ENCODE measurements at regions not wholly inside any gene's neighbourhood (a gene's known extent, or its start where the extent isn't known, plus 50 kb on each side); places are given as distances from the start of the nearest gene placed in this dataset.
"Not testable (repeated sequence)": the region's sequence is repeated elsewhere in the genome, so short reads cannot be mapped to it uniquely, and the experiment has no call there.

DNA sequence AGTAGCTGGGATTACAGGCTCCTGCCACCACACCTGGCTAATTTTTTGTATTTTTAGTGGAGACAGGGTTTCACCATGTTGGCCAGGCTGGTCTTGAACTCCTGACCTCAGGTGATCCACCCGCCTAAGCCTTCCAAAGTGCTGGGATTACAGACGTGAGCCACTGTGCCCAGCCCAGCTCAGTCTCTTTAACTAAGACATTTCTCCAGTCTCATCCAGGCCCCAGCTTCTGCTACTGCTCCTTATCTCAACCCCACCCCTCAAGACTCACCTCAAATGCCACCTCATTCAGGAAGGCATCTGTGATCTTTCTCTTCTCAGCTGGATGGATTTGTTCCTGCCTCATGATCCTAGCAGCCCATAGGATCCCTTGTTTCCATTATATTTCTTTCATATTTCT lies 85.9 kb upstream of the GRAMD1B start:
- not testable (repeated sequence) for DNase-seq (ENCODE audit: low read depth)

DNA sequence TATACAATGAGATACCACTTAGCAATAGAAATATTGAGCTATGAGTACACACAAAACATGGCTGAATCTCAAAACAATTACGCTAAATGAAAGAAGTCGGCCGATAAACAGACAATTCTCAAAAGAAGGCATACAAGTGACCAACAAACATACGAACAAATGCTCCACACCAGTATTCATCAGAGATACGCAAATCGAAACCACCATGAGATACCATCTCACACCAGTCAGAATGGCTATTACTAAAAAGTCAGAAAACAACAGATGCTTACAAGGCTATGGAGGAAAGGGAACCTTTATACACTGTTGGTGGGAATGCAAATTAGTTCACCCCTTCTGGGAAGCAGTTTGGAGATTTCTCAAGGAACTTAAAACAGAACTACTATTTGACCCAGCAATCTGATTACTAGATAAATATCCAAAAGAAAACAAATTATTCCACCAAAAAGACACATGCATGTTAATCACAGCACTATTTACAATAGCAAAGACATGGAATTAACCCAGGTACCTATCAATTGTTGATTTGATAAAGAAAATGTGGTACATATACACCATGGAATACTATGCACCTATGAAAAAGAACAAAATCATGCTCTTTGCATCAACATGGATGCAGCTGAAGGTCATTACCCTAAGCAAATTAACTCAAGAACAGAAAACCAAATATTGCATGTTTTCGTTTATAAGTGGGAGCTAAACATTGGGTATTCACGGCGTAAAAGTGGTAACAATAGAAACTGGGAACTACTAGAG lies 90.9 kb upstream of the GRAMD1B start:
- DNase-seq (ENCODE audit: low read depth), result no peak

DNA sequence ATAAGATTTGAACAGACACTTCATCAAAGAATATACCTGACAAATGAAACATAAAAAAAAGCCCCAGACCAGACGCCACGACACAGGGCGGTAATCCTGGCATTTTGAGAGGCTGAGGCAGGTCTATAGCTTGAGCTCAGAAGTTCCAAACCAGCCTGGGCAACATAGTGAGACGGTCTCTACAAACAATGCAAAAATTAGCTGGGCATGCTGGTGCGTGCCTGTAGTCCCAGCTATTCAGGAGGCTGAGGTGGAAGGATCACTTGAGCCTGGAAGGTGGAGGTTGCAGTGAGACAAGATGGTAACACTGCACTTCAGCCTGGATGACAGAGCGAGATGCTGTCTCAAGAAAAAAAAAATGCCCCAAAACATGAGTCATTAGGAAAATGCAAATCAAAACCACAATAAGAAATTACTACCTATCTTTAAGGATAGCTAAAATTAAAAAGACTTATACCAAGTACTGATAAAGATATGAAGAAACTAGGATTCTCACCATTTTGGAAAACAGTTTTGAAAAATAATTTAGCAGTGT lies 91.7 kb upstream of the GRAMD1B start:
- no peak for DNase-seq (ENCODE audit: low read depth)

DNA sequence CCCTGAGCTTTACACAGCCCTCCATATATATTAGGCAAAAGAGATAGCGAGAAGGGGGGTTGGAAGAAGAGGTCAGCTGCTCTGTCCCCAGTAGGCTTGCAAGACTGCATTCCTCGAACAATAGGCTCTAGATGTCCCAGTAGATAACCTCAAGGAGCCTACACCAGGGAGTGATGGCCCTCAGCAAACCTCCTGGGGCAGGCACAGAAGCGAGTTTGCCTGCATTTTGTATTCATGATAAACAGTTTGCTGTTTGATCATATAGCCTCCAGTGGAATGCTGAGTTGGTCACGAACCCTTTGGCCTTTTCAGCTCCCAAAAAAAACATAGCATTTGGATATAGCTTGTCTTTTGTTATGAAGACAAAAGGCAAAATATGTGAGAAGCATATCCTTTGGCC lies 95.1 kb upstream of the GRAMD1B start:
- DNase-seq (ENCODE audit: low read depth), result no peak

DNA sequence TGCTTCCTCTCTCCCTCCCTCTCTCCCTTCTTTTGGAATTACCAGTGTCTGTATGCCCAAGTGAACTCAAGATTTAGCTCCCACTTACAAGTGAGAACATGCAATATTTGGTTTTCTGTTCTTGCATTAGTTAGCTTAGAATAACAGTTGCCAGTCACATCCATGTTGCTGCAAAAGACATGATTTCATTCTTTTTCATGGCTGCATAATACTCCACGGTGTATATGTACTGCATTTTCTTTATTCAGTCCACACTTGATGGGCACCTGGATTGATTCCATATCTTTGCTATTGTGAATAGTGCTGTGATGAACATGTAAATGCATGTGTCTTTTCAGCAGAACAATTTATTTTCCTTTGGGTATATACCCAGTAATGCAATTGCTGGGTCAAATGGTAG lies 97.5 kb upstream of the GRAMD1B start:
- DNase-seq (ENCODE audit: low read depth), result not testable (repeated sequence)

DNA sequence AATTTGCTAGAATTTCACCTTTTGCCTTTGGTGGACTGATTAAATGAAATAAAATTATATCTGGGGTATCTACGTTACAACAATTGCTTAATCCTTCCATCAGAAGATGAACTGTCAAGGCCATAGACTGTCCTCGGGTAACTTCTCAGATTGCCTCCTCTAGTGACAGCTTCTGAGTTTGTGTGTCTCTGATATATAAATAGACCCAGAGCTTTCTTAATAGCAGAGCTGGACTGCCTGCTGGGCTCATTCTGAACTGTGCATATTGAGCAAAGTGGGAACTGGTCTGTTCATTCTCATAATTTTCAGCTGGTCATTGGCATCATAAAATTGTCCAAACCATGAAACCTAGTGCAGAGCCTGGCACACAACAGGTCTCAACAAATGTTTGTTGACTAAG lies 99.1 kb upstream of the GRAMD1B start:
- DNase-seq (ENCODE audit: low read depth), result no peak

DNA sequence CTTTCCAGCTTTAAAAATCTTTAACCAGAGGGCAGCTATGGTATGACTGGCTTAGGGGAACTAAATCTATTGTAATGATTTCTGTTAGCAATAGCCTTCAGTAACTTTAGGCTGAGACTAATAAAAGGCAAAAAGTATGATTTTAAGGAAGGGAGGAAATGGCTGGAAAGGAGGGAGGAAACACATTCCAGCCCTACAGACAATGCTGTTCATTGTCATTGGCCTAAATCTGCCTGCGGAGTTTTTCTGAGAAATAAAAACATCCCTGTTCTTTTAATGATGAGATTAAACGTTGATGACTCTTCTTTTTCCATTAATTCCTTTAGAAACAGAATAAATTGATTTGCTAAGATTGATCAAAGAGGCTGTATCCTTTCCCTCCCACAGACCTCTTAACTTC lies 99.6 kb upstream of the GRAMD1B start:
- DNase-seq (ENCODE audit: low read depth), result no peak

DNA sequence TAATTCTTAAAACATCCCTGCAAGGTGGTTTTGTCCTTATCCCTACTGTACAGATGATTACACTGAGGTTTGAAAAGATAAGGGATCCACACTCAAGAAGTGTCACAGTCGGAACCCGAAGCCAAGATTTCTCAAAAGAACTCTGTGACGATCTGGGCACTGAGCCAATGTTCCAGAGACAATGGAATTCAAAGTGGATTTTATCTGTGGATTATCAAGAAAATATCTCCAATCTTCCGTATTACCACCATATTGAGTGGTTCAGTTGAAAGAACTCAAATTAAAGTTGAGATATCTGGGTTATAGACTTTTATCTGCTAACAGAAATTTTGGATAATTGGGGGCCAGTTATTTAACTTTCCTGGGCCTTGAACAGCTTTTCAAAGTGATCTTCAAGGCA lies 100.0 kb upstream of the GRAMD1B start:
- no peak for DNase-seq (ENCODE audit: low read depth)

DNA sequence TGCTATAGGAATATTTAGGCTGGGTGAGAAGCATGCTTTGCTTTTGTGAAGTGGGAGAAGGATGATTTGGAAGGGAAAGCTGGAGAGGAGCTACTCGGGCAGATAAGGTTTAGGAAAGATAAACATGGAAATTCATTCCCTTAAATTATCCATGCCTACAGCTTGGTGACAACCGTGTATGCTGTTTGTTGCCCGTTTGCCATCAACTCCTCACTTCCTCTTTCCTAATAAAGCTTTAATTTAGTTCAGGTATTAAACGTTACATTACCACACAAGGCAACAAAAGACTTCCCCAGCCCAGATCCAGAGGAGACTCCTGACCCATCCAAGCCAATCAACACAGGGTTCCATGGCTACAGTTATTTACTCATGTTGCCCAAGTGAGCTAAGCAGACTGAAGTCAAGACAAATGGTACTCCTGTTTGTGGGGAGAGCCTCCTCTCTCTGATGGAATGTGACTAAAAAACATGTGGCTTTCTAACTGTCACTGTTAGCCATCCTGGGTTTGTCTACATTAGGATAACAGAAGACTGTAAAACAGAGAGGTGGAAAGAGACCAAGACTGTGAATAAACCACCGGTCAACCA lies 101.7 kb upstream of the GRAMD1B start:
- DNase-seq (ENCODE audit: low read depth), result no peak

DNA sequence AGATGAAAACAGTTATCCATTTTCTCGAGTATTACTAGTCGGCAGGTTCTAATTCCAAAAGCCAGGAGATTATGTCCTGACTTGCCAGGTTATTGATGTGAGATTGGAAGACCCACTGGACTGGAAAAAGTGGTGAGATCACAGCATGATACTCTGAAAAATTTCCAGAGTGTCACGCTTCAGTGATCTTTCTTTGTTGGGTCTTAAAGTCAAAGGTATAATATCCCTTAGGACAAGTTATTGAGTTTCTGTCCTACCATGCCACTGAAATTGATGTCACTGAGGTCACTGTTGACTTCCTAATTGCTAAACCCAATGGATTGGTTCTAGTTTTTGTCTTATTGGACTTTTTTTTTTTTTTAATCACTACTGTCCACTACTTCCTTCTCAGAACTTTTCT lies 104.5 kb upstream of the GRAMD1B start:
- no peak for DNase-seq (ENCODE audit: low read depth)

DNA sequence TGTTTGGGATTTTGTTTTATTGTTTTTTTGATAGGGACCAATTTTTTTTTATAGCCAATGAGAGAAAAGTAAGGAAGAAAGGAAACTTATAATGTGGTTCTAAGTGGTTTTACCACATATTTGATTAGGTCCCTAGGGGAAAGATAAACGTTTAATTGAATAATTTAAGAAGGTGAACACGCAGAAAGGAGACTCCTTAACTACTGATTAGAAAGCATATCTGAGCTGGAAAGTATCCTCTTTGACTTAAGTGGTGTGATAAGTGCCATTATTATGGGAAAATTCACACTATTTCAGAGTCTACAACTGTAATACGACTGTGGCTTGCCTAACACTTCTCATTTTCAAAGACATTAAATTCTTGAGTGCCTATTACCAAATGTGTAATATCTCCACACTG lies 106.5 kb upstream of the GRAMD1B start:
- DNase-seq (ENCODE audit: low read depth), result no peak

DNA sequence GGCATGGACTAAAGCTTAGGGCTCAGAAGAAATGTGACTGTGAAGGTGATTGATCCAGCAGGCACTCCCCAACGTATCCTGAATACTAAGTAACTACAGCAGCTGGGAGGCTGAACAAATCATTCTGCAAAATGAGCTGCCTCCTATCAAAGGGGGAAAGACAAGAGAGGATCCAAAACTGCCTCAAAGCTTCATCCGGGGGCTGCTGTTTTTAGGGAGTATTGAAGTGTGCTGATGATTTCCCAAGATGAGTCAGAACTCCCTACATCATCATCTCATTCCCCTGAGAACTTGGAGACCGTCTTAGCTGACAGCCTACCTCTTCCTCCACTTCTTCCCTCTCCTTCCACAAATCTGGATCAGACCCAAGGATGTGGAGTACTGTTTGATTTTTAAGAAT lies 108.4 kb upstream of the GRAMD1B start:
- DNase-seq (ENCODE audit: low read depth), result no peak

DNA sequence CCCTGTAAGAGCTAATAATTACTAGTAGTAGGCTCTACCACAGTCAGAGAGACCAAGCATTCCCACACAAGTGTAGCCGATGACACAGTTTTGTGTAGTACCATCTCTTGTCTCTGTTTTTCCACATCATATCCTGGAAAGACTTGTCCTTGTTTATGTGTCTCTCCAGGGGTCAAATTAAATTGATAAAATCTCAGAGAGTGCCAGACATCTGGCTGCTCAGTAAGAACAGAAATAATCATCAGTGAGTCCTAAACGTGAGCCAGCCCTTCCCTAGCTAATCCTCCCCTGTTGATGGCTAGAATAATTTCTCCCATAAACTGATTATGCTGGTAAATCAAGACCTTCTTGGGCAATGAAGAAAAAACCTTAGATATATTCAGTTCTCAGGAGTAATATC lies 111.4 kb upstream of the GRAMD1B start:
- DNase-seq (ENCODE audit: low read depth), result no peak

DNA sequence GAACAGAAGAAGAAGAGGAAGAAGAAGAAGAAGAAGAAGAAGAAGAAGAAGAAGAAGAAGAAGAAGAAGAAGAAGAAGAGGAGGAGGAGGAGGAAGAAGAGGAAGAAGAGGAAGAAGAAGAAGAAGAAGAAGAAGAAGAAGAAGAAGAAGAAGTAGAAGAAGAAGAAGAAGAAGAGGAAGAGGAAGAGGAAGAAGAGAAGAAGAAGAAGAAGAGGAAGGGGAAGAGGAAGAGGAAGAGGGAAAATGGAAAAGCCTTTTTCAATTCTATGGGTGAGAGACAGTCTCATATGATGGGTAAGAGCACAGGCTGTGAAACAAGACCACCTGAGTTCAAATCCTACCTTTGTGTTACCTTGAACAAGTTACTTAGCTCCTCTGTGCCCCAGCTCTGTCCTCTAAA lies 111.9 kb upstream of the GRAMD1B start:
- DNase-seq (ENCODE audit: low read depth), result not testable (repeated sequence)

DNA sequence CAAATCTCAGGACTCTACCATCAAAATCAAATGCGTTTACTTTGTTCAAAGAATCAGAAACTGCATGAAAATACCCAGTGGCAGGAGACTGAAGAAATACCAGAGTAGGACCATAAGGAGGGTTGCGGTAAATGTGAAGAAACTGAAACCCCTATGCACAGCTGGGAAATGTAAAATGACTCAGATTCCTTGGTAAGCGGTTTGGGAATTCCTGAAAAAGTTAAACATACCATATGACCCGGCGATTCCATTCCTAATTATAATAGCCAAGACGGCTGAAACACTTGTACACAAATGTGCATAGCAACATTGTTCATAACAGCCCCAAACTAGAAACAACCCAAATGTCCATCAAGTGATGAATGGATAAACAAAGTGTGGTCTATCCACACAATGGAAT lies 114.1 kb upstream of the GRAMD1B start:
- DNase-seq (ENCODE audit: low read depth), result no peak

DNA sequence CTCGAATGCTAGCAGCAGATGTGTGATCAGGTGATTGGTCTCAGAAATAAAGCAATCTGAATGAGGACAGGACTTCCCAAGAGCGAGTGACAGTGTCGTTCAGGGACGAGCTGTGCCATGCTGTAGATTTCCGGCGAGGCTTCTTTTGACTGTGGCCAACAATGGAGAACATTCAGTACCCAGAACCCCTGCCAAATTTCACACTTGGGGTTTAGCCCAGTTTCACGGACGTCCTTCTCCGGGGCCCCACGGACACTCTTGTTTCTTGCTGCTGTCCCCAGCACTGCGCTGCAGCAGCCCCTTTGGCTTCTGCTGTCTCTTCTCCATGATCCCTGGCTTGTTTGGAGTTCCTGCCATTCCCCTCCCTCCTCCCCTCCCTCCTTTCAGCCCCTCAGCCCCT lies 115.1 kb upstream of the GRAMD1B start:
- no peak for DNase-seq (ENCODE audit: low read depth)

DNA sequence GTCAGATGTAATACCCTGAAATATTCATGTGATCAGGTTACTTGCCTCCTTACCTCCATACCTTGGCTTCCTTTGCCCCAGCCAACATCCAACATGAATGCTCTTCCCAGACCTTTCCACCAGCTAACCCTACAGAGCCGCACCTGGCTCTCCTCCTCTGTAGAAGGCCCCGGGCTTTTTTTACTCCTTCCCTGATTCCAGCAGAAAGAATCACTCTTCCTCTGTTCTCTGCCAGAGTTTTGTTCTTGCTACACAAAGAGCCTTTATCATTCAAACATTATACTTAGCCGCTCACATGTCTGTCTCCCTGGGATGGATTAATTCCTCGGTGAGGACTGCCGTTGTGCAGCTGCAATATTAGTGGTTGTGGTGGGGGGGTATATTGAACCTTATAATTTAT lies 116.8 kb upstream of the GRAMD1B start:
- no peak for DNase-seq (ENCODE audit: low read depth)

DNA sequence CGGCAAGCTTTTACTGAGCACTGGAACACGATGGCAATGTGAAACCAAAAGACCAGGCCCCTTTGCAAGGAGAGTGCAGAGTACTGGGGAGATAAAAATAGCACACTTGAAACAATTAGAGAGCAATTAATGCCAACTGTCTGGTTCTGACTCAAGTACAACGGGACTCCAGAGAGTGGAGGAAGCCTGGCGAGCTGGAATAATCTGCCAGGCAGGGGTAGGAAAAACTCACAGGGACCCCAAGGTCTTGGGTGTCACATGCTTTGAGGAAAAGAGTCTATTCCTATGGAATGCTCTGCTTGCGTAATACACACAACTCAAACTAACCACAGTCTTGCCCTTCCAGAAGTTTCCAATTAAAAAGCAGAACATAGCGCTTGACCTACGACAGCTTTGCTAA lies 113.0 kb upstream of the CLMP start:
- no peak for DNase-seq (ENCODE audit: low read depth)

DNA sequence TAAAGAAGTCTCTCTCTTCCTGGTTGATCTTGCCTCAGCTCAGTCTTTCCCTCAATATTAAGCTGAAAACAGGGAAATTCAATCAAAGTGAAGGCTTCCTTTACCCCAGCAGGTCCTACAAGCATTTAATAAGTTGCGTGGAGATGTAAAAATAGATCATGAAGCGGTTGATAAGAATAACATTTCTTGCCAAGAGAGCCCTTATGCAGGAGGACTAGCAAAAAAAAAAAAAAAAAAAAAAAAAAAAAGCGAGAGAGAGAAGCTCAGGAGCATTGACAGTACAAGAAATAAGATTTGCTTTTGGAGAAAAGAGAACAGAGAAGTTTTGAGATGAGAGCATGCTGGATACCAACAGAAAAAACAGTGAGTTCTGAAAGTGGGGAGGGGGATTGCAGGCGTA lies 112.2 kb upstream of the CLMP start:
- DNase-seq (ENCODE audit: low read depth), result no peak

DNA sequence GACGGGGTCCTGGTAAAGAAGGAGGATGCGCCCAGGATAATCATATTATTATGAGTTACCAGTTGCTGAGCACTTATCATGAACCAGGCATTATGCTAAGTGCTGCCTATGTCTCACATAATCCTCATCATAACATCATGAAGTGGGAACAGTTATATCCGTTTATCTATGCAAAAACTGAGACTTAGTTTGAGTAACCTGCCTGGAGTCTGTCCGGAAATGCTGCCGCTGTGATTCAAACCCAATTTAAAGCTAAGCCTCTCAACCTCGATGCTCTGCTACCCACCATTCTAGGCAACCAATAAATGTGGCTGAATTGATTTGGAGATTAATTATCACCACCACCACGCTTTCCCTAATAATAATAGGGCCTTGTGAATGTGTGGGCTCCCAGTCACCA lies 111.5 kb upstream of the CLMP start:
- no peak for DNase-seq (ENCODE audit: low read depth)

DNA sequence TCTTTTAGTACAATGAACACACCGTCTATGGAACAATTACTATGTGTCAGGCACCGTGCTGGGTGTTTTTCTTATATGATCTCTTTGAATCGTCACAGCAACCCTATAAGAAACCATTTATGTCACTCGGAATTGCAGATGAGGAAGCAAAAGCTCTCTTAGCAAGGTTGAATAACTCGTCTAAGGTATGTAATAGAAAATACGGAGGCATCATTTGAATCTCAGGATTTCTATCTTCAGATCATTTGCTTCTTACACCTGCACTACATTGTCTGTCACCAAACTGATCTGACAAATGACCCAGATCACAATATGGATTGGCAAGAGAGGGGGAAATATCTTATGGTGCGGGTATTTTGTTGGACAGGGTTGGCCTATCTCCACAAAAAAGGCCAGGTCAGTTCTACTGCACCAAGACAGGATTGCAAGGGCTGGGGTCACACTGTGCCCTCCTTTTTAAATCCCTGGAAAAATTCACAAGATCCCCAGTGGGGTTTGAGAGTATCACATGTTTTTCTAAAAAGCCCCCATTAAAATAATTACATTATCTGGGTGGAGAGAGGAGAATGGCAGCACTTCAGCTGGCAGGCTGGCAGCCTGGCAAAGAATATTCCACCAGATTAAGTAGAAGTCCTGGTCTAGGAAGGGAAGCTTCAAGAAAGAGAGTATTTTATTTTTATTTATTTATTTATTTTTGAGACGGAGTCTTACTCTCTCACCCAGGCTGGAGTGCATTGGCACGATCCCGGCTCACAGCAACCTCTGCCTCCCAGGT lies 110.7 kb upstream of the CLMP start:
- DNase-seq (ENCODE audit: low read depth), result no peak

DNA sequence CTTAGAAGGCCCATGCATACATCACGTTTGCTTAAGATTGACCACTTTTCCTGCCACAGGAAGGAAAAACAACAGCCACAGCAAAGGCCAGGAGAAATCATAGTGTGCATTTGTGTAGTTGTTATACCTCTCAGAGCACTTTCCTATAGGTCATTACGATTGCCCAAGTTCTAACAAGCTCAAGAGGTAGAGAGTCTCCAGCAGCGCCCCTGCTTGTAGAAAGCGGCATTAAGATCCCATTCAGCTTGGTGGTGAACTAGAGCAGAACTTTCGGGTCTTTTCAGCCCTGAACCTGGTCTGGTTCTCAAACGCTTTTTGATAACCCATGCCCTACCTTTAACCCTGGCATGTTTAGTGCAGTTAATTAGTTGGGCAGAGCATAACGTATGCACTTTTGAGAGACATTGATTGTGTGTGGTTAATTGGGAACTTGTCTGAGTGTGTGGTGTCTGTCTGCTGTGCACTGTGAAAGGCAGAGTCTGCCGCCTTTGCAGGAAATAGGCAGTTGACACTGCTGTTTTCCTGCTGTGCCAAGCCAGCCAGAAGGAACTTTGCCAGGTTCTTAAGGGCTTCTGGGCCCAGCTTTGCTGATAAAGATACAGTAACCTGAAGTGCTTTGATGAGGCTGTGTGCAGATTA lies 109.9 kb upstream of the CLMP start:
- DNase-seq (ENCODE audit: low read depth), result no peak

DNA sequence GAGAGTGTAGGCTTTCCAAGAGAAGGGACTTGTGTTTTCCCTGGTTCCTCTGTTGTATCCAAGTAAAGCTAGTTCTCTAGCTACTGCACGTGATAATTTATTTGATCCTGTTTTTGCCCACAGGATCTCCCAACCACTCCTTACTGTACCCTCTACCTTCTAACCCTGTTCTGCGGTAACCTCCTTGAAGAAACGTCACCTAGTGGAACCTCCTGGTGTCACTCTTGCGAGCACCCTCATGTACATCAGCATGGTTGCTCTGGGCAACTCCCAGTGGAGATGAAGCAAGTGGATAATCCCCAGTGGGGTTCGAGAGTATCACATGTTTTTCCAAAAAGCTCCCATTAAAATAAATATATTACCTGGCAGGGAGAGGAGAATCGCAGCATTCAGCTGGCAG lies 108.9 kb upstream of the CLMP start:
- DNase-seq (ENCODE audit: low read depth), result no peak

Measured in stimulated activated CD8-positive, alpha-beta memory T cell treated with anti-CD3 and anti-CD28 coated beads, Interleukin-12 subunit alpha, Interleukin-12 subunit beta, amount 100 ng/mL, for 4 hours (primary cell).